ENCODE measurements at regions not wholly inside any gene's neighbourhood (a gene's known extent, or its start where the extent isn't known, plus 50 kb on each side); places are given as distances from the start of the nearest gene placed in this dataset.

DNA sequence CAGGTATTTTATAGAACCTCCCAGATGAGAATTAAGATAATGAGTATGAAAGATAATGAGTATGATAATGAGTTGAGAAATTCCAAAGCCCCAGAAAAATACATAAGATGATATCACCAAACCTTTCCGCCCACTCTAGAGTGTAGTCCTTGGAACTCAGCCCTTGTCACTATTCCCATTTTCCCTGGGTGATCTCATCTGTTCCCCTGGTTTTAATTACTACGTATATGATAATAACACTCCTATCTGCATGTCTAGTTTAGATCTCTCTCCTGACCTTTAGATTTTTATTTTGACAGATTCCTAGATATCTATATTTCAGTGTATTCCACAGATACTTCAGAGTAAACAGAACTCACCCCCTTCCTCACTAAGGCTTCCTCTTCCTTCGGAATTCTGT is 51.0 kb upstream of the ASIP start:
- H3K4me3 Mint-ChIP-seq = no peak overlapping the region
- peaks cover 14% of the 10 kb centered on the region for H3K4me1 Mint-ChIP-seq (ENCODE audit: low read depth)
- no peaks in the 10 kb centered on the region for H3K36me3 Mint-ChIP-seq (ENCODE audit: low read depth)
- no peaks in the 10 kb centered on the region for H3K9me3 Mint-ChIP-seq
- H3K27ac Mint-ChIP-seq = no peak overlapping the region
- H3K27me3 Mint-ChIP-seq = peaks cover 34% of the 10 kb centered on the region
- intact Hi-C loops (cut with micrococcal nuclease) = loop anchor here (1.0 to 10.0 kb wide), 3 partner anchors 65 to 335 kb away; no protein-coding TSS in a partner anchor

DNA sequence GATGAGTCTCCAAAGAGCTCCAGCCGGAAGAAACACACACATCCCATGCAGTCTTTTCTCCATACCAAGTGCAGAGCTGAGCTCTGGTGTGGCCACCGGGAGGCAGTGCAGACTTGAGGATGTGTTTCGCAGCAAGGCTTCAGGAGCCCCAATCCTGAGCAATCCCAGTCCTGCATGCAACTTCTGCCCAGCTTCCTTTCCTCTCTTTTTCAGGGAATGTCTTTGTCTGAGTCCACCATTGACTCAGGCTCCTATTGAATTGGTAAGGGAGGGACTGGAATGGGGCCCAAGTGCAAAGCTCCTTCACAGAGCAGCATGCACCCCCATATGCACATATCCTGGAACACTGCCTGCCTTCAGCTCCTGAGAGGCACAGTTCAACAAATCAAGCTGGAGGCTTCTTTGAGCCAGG is 50.5 kb upstream of the ASIP start:
- intact Hi-C loops (cut with micrococcal nuclease) = loop anchor here (1.0 to 10.0 kb wide), 3 partner anchors 65 to 334 kb away; no protein-coding TSS in a partner anchor
- Mint-ChIP-seq H3K4me3 (no peak overlapping the region), H3K27ac (no peak overlapping the region), H3K36me3 (ENCODE audit: low read depth) (no peaks in the 10 kb centered on the region), H3K4me1 (ENCODE audit: low read depth) (peaks cover 14% of the 10 kb centered on the region), H3K27me3 (peaks cover 34% of the 10 kb centered on the region), H3K9me3 (no peaks in the 10 kb centered on the region)
